ENCODE measurements at regions not wholly inside any gene's neighbourhood (a gene's known extent, or its start where the extent isn't known, plus 50 kb on each side); places are given as distances from the start of the nearest gene placed in this dataset.
A peak's percentile ranks its signal among the peaks of the same experiment; 100 is the strongest.

GRCh38 chr9:129482521-129483414 is 138.1 kb downstream of the C9orf50 start:
- ChIA-PET CTCF (interaction anchor here (1.2 to 2.3 kb wide), 5 partner anchors 14 to 351 kb away, joined by 3 to 7 read pairs (median 4); no protein-coding TSS in a partner anchor), POLR2A (interaction anchor here (1.2 to 4.7 kb wide), 3 partner anchors 13 to 88 kb away, joined by 3 to 22 read pairs (median 3); no protein-coding TSS in a partner anchor)
- H3K9me3 Mint-ChIP-seq: no peaks in the 10 kb centered on the region
- peak overlapping the region; percentile 61 for H3K4me3 Mint-ChIP-seq
- peaks cover 42% of the 10 kb centered on the region for H3K4me1 Mint-ChIP-seq (ENCODE audit: low read depth)
- intact Hi-C loops (cut with micrococcal nuclease): loop anchor here (5.0 kb wide), 1 partner anchor 70 kb away; no protein-coding TSS in a partner anchor
- H3K27ac Mint-ChIP-seq: peak overlapping the region; percentile 69
- no peaks in the 10 kb centered on the region for H3K36me3 Mint-ChIP-seq
- DNase-seq: peak; percentile 45
- H3K27me3 Mint-ChIP-seq: peaks cover 2% of the 10 kb centered on the region

GRCh38 chr9:129481810-129482511 is 138.9 kb downstream of the C9orf50 start:
- Mint-ChIP-seq H3K4me3 (peak overlapping the region; percentile 8), H3K9me3 (no peaks in the 10 kb centered on the region), H3K27me3 (peaks cover 2% of the 10 kb centered on the region), H3K36me3 (no peaks in the 10 kb centered on the region), H3K27ac (no peak overlapping the region), H3K4me1 (ENCODE audit: low read depth) (peaks cover 35% of the 10 kb centered on the region)
- intact Hi-C loops (cut with micrococcal nuclease): loop anchor here (5.0 kb wide), 1 partner anchor 70 kb away; no protein-coding TSS in a partner anchor
- CTCF ChIA-PET: interaction anchor here (1.8 to 1.9 kb wide), 2 partner anchors 14 to 342 kb away, joined by 4 to 6 read pairs; no protein-coding TSS in a partner anchor
- DNase-seq: no peak
- POLR2A ChIA-PET: interaction anchor here (1.0 to 4.7 kb wide), 2 partner anchors 12 to 22 kb away, joined by 3 to 22 read pairs; no protein-coding TSS in a partner anchor

GRCh38 chr9:129481424-129481809 is 139.5 kb downstream of the C9orf50 start:
- Mint-ChIP-seq H3K27ac (no peak overlapping the region), H3K36me3 (no peaks in the 10 kb centered on the region), H3K4me3 (no peak overlapping the region), H3K27me3 (peaks cover 2% of the 10 kb centered on the region), H3K9me3 (no peaks in the 10 kb centered on the region), H3K4me1 (ENCODE audit: low read depth) (peaks cover 30% of the 10 kb centered on the region)
- ChIA-PET POLR2A (interaction anchor here (1.0 to 4.7 kb wide), 2 partner anchors 11 to 21 kb away, joined by 3 to 22 read pairs; no protein-coding TSS in a partner anchor), CTCF (interaction anchor here (1.8 kb wide), 1 partner anchor 341 kb away, joined by 4 read pairs; no protein-coding TSS in a partner anchor)
- DNase-seq: no peak
- intact Hi-C loops (cut with micrococcal nuclease): loop anchor here (5.0 kb wide), 1 partner anchor 69 kb away; no protein-coding TSS in a partner anchor

GRCh38 chr9:129480745-129481144 is 140.2 kb downstream of the C9orf50 start:
- no peak for DNase-seq
- H3K27me3 Mint-ChIP-seq: peaks cover 2% of the 10 kb centered on the region
- ChIA-PET CTCF (no interaction called here), POLR2A (interaction anchor here (0.6 to 4.7 kb wide), 2 partner anchors 14 to 21 kb away, joined by 3 to 22 read pairs; no protein-coding TSS in a partner anchor)
- H3K4me3 Mint-ChIP-seq: no peak overlapping the region
- no peak overlapping the region for H3K27ac Mint-ChIP-seq
- peaks cover 25% of the 10 kb centered on the region for H3K4me1 Mint-ChIP-seq (ENCODE audit: low read depth)
- H3K9me3 Mint-ChIP-seq: no peaks in the 10 kb centered on the region
- intact Hi-C loops (cut with micrococcal nuclease): loop anchor here (5.0 kb wide), 1 partner anchor 68 kb away; no protein-coding TSS in a partner anchor
- no peaks in the 10 kb centered on the region for H3K36me3 Mint-ChIP-seq

GRCh38 chr9:129480227-129480626 is 140.7 kb downstream of the C9orf50 start:
- intact Hi-C loops (cut with micrococcal nuclease): loop anchor here (5.0 kb wide), 1 partner anchor 68 kb away; no protein-coding TSS in a partner anchor
- Mint-ChIP-seq H3K36me3 (no peaks in the 10 kb centered on the region), H3K4me3 (no peak overlapping the region), H3K27me3 (peaks cover 2% of the 10 kb centered on the region), H3K4me1 (ENCODE audit: low read depth) (peaks cover 20% of the 10 kb centered on the region), H3K9me3 (peaks cover under 1% of the 10 kb centered on the region), H3K27ac (no peak overlapping the region)
- DNase-seq: no peak
- ChIA-PET CTCF (no interaction called here), POLR2A (interaction anchor here (0.6 kb wide), 1 partner anchor 13 kb away, joined by 3 read pairs; no protein-coding TSS in a partner anchor)

GRCh38 chr9:129479631-129480011 is 141.3 kb downstream of the C9orf50 start:
- DNase-seq: no peak
- intact Hi-C loops (cut with micrococcal nuclease): loop anchor here (5.0 kb wide), 1 partner anchor 67 kb away; no protein-coding TSS in a partner anchor
- Mint-ChIP-seq H3K4me3 (no peak overlapping the region), H3K27me3 (peaks cover 2% of the 10 kb centered on the region), H3K4me1 (ENCODE audit: low read depth) (peaks cover 16% of the 10 kb centered on the region), H3K9me3 (peaks cover 4% of the 10 kb centered on the region), H3K27ac (no peak overlapping the region), H3K36me3 (no peaks in the 10 kb centered on the region)
- CTCF ChIA-PET: no interaction called here
- POLR2A ChIA-PET: no interaction called here

GRCh38 chr9:129478961-129479630 is 141.8 kb downstream of the C9orf50 start:
- H3K4me3 Mint-ChIP-seq: no peak overlapping the region
- H3K36me3 Mint-ChIP-seq: no peaks in the 10 kb centered on the region
- no peak overlapping the region for H3K27ac Mint-ChIP-seq
- CTCF ChIA-PET: no interaction called here
- intact Hi-C loops (cut with micrococcal nuclease): no loop called here
- POLR2A ChIA-PET: no interaction called here
- peaks cover 4% of the 10 kb centered on the region for H3K9me3 Mint-ChIP-seq
- peaks cover 2% of the 10 kb centered on the region for H3K27me3 Mint-ChIP-seq
- DNase-seq: no peak
- peaks cover 11% of the 10 kb centered on the region for H3K4me1 Mint-ChIP-seq (ENCODE audit: low read depth)

GRCh38 chr9:129478461-129478860 is 142.4 kb downstream of the C9orf50 start:
- ChIA-PET CTCF (no interaction called here), POLR2A (no interaction called here)
- intact Hi-C loops (cut with micrococcal nuclease): no loop called here
- no peak overlapping the region for H3K27ac Mint-ChIP-seq
- H3K9me3 Mint-ChIP-seq: peaks cover 6% of the 10 kb centered on the region
- H3K4me1 Mint-ChIP-seq (ENCODE audit: low read depth): peaks cover 7% of the 10 kb centered on the region
- no peak overlapping the region for H3K4me3 Mint-ChIP-seq
- H3K36me3 Mint-ChIP-seq: peaks cover 2% of the 10 kb centered on the region
- peaks cover 4% of the 10 kb centered on the region for H3K27me3 Mint-ChIP-seq
- no peak for DNase-seq

- ChIA-PET CTCF (no interaction called here), POLR2A (no interaction called here)
- Mint-ChIP-seq H3K27me3 (peaks cover 4% of the 10 kb centered on the region), H3K36me3 (peaks cover 2% of the 10 kb centered on the region), H3K4me3 (no peak overlapping the region), H3K27ac (no peak overlapping the region), H3K4me1 (ENCODE audit: low read depth) (peaks cover 3% of the 10 kb centered on the region), H3K9me3 (peaks cover 6% of the 10 kb centered on the region)
- DNase-seq: no peak
- intact Hi-C loops (cut with micrococcal nuclease): no loop called here
Observed at GRCh38 chr9:129476821-129477611, 143.9 kb downstream of the C9orf50 start.

GRCh38 chr9:129474740-129475404 is 146.0 kb downstream of the C9orf50 start:
- peaks cover 14% of the 10 kb centered on the region for H3K4me1 Mint-ChIP-seq (ENCODE audit: low read depth)
- no peak overlapping the region for H3K27ac Mint-ChIP-seq
- peaks cover 6% of the 10 kb centered on the region for H3K9me3 Mint-ChIP-seq
- DNase-seq: no peak
- intact Hi-C loops (cut with micrococcal nuclease): no loop called here
- peaks cover 3% of the 10 kb centered on the region for H3K27me3 Mint-ChIP-seq
- H3K36me3 Mint-ChIP-seq: peaks cover 2% of the 10 kb centered on the region
- no peak overlapping the region for H3K4me3 Mint-ChIP-seq
- POLR2A ChIA-PET: no interaction called here
- CTCF ChIA-PET: interaction anchor here (1.1 kb wide), 1 partner anchor 332 kb away, joined by 3 read pairs; no protein-coding TSS in a partner anchor
